ENCODE measurements at regions not wholly inside any gene's neighbourhood (a gene's known extent, or its start where the extent isn't known, plus 50 kb on each side); places are given as distances from the start of the nearest gene placed in this dataset.

- TF ChIP-seq POLR2A (IDR thresholded peaks at IDR 0.05) (no peak), CTCF (IDR thresholded peaks at IDR 0.05) (no peak), POLR2AphosphoS5 (IDR thresholded peaks at IDR 0.05; ENCODE audit: insufficient read depth in 1 of 2, low read depth in 1 of 2) (no peak)
Observed at GRCh38 chr5:18807256-18808149, 1173.2 kb downstream of the TAF11L14 start.

Measured in vagina (tissue), 2 donors.